K562 (cell line): ENCODE measurements at regions not wholly inside any gene's neighbourhood (a gene's known extent, or its start where the extent isn't known, plus 50 kb on each side); places are given as distances from the start of the nearest gene placed in this dataset.

Experiments
- ATAC-seq: fragments of 200-7000 bp; cut with Tn5 transposase; 3 replicates; pipeline ENCODE4 v1.9.1; 2020; ENCODE audit warnings: moderate library complexity
- BruUV-seq: library from RNA; stranded (reverse); fragments of 400-500 nt; replicated peaks from 2 replicates; lab custom pipeline; 2021; lab: Mats Ljungman, UMichigan
- CTCF ChIA-PET: fragments of 300-600 bp; formaldehyde crosslinking; extraction: SDS; loops from one replicate; lab custom pipeline; 2021; ENCODE audit warnings: low intra/inter-chr PET ratio; lab: Yijun Ruan, JAX
- POLR2A ChIA-PET: fragments of 300-600, 350-650 bp; sonication (Branson Sonifier 250); formaldehyde crosslinking; extraction: SDS; loops from one replicate; lab custom pipeline; 2021; ENCODE audit warnings: antibody characterized with exemption, inconsistent platforms; lab: Yijun Ruan, JAX
- DNase-seq, 4 experiments: peaks; one replicate each; pipeline versions ENCODE4 v3.0.0 to v3.0.0-alpha.2; 2011 to 2018; ENCODE audit warnings: low spot score in 3 of 4, mixed read lengths in 3 of 4; ENCODE audit errors: extremely low read depth in 1 of 4
- FAIRE-seq: peaks from 2 replicates; lab custom pipeline; 2011; peaks lifted over from hg19 to GRCh38; lab: Jason Lieb, UNC
- H2AFZ ChIP-seq: 2 replicates; pipeline ENCODE4 v1.6.0; 2011; ENCODE audit warnings: low read depth, low read length, control low read depth, inconsistent platforms
- H3K27ac ChIP-seq: fragments of 200-600 bp; 3 replicates; pipeline ENCODE4 v1.8.0; 2011; ENCODE audit warnings: low read depth, mild to moderate bottlenecking, control low read depth, inconsistent platforms, low read length, moderate library complexity, mixed read lengths; ENCODE audit errors: extremely low read depth
- H3K27me3 ChIP-seq, 2 experiments: fragments of 300-600 bp in 1 of 2; 2 replicates in 1 of 2; 3 replicates in 1 of 2; pipeline versions ENCODE4 v1.6.0 to v1.8.0; 2011; ENCODE audit warnings: inconsistent platforms in 2 of 2, low read length in 2 of 2, mild to moderate bottlenecking in 1 of 2, mixed read lengths in 1 of 2, moderate library complexity in 1 of 2; ENCODE audit not compliant: control insufficient read depth in 2 of 2, insufficient read depth in 2 of 2
- H3K36me3 ChIP-seq: fragments of 300-600 bp; 3 replicates; pipeline ENCODE4 v1.8.0; 2011; ENCODE audit warnings: mild to moderate bottlenecking, low read length, inconsistent platforms; ENCODE audit not compliant: control insufficient read depth, insufficient read depth
- H3K4me1 ChIP-seq, 2 experiments: fragments of 200-600 bp in 1 of 2; replicated peaks in 1 of 2; 2 replicates in 1 of 2; 3 replicates in 1 of 2; pipeline versions ENCODE4 v1.5.1 to v1.8.0; 2011; ENCODE audit warnings: inconsistent platforms in 2 of 2, low read length in 2 of 2, mild to moderate bottlenecking in 1 of 2, mixed read lengths in 1 of 2, moderate library complexity in 1 of 2; ENCODE audit not compliant: control insufficient read depth in 2 of 2, insufficient read depth in 2 of 2
- H3K4me2 ChIP-seq: 2 replicates; pipeline ENCODE4 v1.6.1; 2011; ENCODE audit warnings: low read length, control low read depth, inconsistent platforms, mixed read lengths; ENCODE audit not compliant: insufficient read depth
- H3K4me3 ChIP-seq: fragments of 200-600 bp; sonication (generic), shearing (Covaris generic); 2 replicates; pipeline ENCODE4 v1.5.1; 2016; ENCODE audit warnings: control low read depth, inconsistent platforms
- H3K79me2 ChIP-seq: fragments of 200-600 bp; 3 replicates; pipeline ENCODE4 v1.8.0; 2011; ENCODE audit warnings: low read length, inconsistent platforms; ENCODE audit not compliant: control insufficient read depth, insufficient read depth
- H3K9ac ChIP-seq, 2 experiments: 2 replicates each; pipeline versions ENCODE4 v1.6.0 to v1.6.1; 2011; ENCODE audit warnings: low read depth in 2 of 2, low read length in 2 of 2, control low read depth in 1 of 2, inconsistent platforms in 1 of 2, mild to moderate bottlenecking in 1 of 2, mixed read lengths in 1 of 2; ENCODE audit not compliant: insufficient read depth in 1 of 2
- H3K9me1 ChIP-seq: one replicate; pipeline ENCODE4 v1.6.0; 2011; ENCODE audit warnings: inconsistent platforms, mild to moderate bottlenecking, low read length, moderate library complexity; ENCODE audit not compliant: control insufficient read depth, insufficient read depth
- H3K9me3 ChIP-seq: replicated peaks from 2 replicates; pipeline ENCODE4 v1.5.1; 2011; ENCODE audit warnings: low read depth, low read length, inconsistent platforms; ENCODE audit not compliant: control insufficient read depth, insufficient read depth
- H4K20me1 ChIP-seq: replicated peaks from 2 replicates; pipeline ENCODE4 v1.6.1; 2011; ENCODE audit warnings: low read length, inconsistent platforms, mixed read lengths; ENCODE audit not compliant: control insufficient read depth, insufficient read depth
- ARID3A ChIP-seq: IDR thresholded peaks from 2 replicates; pipeline ENCODE4 v1.6.1; 2012; ENCODE audit warnings: low read depth, low read length, improper control_type of control experiment, borderline replicate concordance
- BCL6 ChIP-seq: fragments of 250-450 bp; sonication (Bioruptor Pico); IDR thresholded peaks from 2 replicates; pipeline ENCODE4 v1.4.0; 2020
- CBFA2T3 ChIP-seq: fragments of 450-650 bp; IDR thresholded peaks from 2 replicates; pipeline ENCODE4 v1.6.1; 2017
- CTCFL ChIP-seq: IDR thresholded peaks from 2 replicates; pipeline ENCODE4 v1.6.1; 2011; ENCODE audit warnings: borderline replicate concordance, low read depth, mild to moderate bottlenecking, moderate library complexity, low read length; ENCODE audit not compliant: insufficient read depth, poor library complexity, severe bottlenecking
- KHSRP ChIP-seq: fragments of 450-650 bp; IDR thresholded peaks from 2 replicates; pipeline ENCODE4 v1.6.1; 2017
- PTTG1 ChIP-seq: fragments of 450-650 bp; IDR thresholded peaks from 2 replicates; pipeline ENCODE4 v1.6.1; 2016; ENCODE audit warnings: low read depth, mild to moderate bottlenecking, missing genetic modification characterization, missing compliant biosample characterization
- SMAD1 ChIP-seq: fragments of 150-350 bp; IDR thresholded peaks from 2 replicates; pipeline ENCODE4 v1.6.1; 2014; ENCODE audit warnings: low read length, low read depth; ENCODE audit not compliant: partially characterized antibody
- SMARCB1 ChIP-seq: IDR thresholded peaks from 2 replicates; pipeline ENCODE4 v1.6.1; 2011; ENCODE audit warnings: improper control_type of control experiment, low read depth; ENCODE audit not compliant: insufficient read length
- ZC3H11A ChIP-seq: IDR thresholded peaks from 2 replicates; pipeline ENCODE4 v1.6.1; 2012; ENCODE audit warnings: low read depth, low read length, improper control_type of control experiment
- ZNF146 ChIP-seq: IDR thresholded peaks from one replicate; pipeline ENCODE4 v1.6.1; 2018; ENCODE audit warnings: missing compliant biosample characterization; ENCODE audit not compliant: unreplicated experiment
- ZNF445 ChIP-seq: fragments of 250-450 bp; sonication (Bioruptor Pico); IDR thresholded peaks from 2 replicates; pipeline ENCODE4 v1.4.0; 2020; ENCODE audit warnings: low read depth, mild to moderate bottlenecking, moderate library complexity
- WGBS: fragments of 100-300 bp; shearing (Covaris generic); methylation state at CpG from one replicate; pipeline ENCODE4 v1.1.6; 2016; ENCODE audit warnings: low coverage, mixed read lengths; ENCODE audit not compliant: insufficient coverage; ENCODE audit errors: missing lambda C conversion rate; 5-methylcytosine and 5-hydroxymethylcytosine counted together
- in situ Hi-C: fragments of 300-500 bp; cut with MboI; formaldehyde crosslinking; loops from 4 replicates; pipeline ENCODE4 v1.15.0; 2018; ENCODE audit warnings: inconsistent platforms, mixed read lengths
- intact Hi-C: fragments of 100-400 bp; cut with micrococcal nuclease; formaldehyde crosslinking; loops from 2 replicates; pipeline ENCODE4 v1.14.2; 2022

- POLR2A ChIA-PET: no interaction called here
- FAIRE-seq: no peak
Observed at GRCh38 chr11:116328391-116328790, 444.4 kb downstream of the BUD13 start.

More at GRCh38 chr11:116328391-116328790, 444.4 kb downstream of the BUD13 start:
- intact Hi-C loops: no loop called here
- TF ChIP-seq ZC3H11A: no peak
- TF ChIP-seq BCL6 (CRISPR knock-in tag): no peak
- TF ChIP-seq SMARCB1: no peak
- no peak for TF ChIP-seq PTTG1
- no peak for TF ChIP-seq ZNF445 (CRISPR knock-in tag)
- no peak for TF ChIP-seq KHSRP
- TF ChIP-seq CTCFL: no peak
- no peak for TF ChIP-seq SMAD1
- no peak for TF ChIP-seq ZNF146 (CRISPR knock-in tag)
- TF ChIP-seq CBFA2T3: no peak
- TF ChIP-seq ARID3A: no peak
- TF ChIP-seq, all 486 proteins: peak for 0
- ATAC-seq (no peak), DNase-seq (no peak)
- Histone ChIP-seq H4K20me1 (no peaks in the 10 kb centered on the region), H3K36me3 (no peaks in the 10 kb centered on the region), H3K79me2 (no peaks in the 10 kb centered on the region), H3K9me1 (no peaks in the 10 kb centered on the region), H3K27me3 (no peaks in the 10 kb centered on the region), H3K27ac (no peak overlapping the region), H3K4me3 (no peak overlapping the region), H3K4me1 (no peaks in the 10 kb centered on the region), H3K9me3 (no peaks in the 10 kb centered on the region), H3K9ac (no peak overlapping the region), H2AFZ (no peak overlapping the region), H3K4me2 (no peak overlapping the region)
- BruUV-seq: no TSS peak
- 0% methylated on average over 4 of the region's 4 CpGs for WGBS
- CTCF ChIA-PET: no interaction called here
- in situ Hi-C loops: no loop called here
